Astrocyte of the hippocampus (primary cell): ENCODE measurements at regions not wholly inside any gene's neighbourhood (a gene's known extent, or its start where the extent isn't known, plus 50 kb on each side); places are given as distances from the start of the nearest gene placed in this dataset.

Experiments
- DNase-seq: peaks from one replicate; pipeline ENCODE4 v3.0.0; 2011; ENCODE audit warnings: low read depth, low spot score

GRCh38 chr15:55026381-55026780, 170.4 kb downstream of the RSL24D1 start:
- no peak for DNase-seq

DNA sequence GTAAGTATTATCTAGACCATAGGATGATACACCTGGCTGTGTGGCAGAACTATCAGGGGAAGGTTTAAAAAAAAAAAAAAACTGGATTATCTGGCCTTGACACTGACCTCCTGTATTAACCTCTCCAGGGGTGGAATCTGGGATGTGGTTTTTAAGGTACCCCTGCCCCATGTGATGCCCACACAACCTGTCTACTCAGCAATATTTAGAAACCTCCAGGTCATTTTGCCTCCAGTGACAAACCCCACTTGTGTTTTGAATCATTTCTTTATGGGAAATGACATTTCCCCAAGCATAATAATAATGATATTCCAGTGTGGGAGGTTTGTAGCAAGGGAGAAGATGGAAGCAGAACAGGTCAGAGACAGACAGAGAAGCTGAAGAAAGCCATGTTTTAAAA, 179.1 kb downstream of the RSL24D1 start:
- DNase-seq, result no peak

DNA sequence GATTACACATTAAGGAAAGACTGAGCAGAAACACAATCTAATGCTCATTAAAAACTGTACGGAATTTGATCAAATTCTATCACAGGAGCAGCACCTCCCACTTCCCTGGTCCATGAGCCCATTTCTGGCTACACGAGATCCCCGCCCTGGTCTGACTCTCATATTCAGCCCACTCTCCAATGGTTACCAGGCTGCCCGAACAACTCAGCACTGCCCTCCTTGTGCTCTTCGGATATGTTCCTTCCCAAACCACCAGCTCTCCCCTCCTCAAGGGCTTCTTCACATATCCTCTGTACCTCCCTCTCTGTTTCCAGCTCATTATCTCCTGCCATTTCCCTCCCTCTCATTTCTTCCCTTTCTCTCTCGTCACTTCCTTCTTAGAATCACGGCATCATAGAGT, 180.5 kb downstream of the RSL24D1 start:
- no peak for DNase-seq

GRCh38 chr15:55015093-55015445, 181.7 kb downstream of the RSL24D1 start:
- no peak for DNase-seq

GRCh38 chr15:55014391-55015092, 182.2 kb downstream of the RSL24D1 start:
- no peak for DNase-seq

DNA sequence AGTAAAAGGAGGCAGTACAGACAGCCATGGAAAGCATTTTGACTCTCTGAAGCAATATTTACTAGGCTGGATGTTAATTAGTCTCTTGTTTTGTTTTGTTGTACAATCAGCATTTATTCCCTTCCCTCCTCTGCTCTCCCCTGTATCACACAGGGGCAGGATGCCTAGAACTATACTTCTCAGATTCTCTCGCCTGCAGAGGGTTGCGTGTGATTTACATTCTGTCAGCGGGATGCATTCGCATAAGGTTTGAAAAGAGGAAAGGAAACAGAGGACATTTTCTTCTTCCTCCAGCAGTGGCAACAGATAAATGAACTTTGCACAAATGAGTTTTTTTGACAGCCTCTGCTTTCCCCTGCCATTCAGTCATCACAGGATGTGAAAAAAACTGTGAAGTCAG, 188.3 kb downstream of the RSL24D1 start:
- no peak for DNase-seq

- DNase-seq, result no peak
Measured at GRCh38 chr15:55007561-55007960, 189.2 kb downstream of the RSL24D1 start.

GRCh38 chr15:55005679-55006078, 191.1 kb downstream of the RSL24D1 start:
- DNase-seq, result no peak

- no peak for DNase-seq
Measured at GRCh38 chr15:55003965-55004873, 192.5 kb downstream of the RSL24D1 start.

DNA sequence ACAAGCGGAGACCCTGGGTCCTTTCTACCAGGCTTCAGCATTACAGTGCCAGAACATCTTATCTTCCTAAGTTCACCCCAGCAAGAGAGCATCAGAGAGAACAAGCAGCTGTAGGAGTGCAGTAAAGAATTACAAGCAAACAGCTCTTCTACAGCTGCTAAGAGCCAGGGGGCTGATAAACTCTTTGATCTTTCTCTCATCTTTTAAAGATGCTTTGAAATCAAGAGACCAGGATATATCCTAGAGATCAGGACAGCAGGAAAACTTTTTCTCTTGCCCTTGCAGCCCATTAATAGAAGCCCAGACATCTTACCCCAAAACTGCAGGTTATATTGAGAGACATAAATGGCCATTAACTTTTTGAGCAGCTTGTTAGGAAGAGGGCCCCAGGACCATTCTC, 198.1 kb downstream of the RSL24D1 start:
- DNase-seq, result no peak

GRCh38 chr15:54990793-54991192, 205.9 kb downstream of the RSL24D1 start:
- DNase-seq, result no peak

DNA sequence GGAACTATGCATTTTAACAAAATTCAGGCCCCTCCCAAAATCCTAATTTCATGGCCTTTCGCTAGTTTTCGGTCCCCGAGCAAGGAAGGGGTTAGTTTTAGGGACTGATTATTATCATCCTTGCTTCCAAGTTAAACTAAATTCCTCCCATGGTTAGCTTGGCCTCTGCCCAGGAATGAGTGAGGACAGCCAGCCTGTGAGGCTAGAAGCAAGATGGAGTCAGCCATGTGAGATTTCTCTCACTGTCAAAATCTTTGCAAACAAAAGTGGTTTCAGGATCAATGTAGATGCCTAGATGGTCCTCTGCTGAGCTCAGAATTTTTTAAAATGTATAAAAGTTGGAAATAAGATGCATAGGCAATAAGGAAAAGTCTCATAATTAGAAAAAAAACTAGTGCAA, 208.9 kb downstream of the RSL24D1 start:
- no peak for DNase-seq

GRCh38 chr15:54979964-54980363, 216.8 kb downstream of the RSL24D1 start:
- no peak for DNase-seq

GRCh38 chr15:54962637-54963036, 234.1 kb downstream of the RSL24D1 start:
- no peak for DNase-seq

- DNase-seq, result no peak
Measured at GRCh38 chr15:54960266-54960665, 236.5 kb downstream of the RSL24D1 start.

DNA sequence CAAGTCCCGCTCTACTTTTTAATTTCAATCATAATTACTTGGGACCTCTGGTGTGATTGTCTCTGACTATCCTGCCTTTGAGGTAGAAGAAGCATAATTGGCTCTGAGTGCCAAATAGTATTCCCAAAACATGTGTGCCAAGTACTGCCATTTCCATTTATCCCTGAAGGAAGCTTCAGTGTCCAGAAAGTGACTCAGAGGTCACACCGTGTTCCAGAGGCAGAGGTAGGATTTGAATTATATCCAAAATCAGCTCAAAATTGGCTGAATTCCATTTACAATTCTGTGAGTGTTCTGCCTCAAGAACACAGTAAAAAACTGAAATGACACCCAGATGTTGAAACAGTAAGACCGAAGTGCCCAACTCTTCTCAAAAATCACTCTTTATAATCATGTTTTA, 255.3 kb downstream of the RSL24D1 start:
- DNase-seq, result no peak

- DNase-seq, result no peak
Measured at GRCh38 chr15:54917312-54917711, 279.4 kb downstream of the RSL24D1 start.

DNA sequence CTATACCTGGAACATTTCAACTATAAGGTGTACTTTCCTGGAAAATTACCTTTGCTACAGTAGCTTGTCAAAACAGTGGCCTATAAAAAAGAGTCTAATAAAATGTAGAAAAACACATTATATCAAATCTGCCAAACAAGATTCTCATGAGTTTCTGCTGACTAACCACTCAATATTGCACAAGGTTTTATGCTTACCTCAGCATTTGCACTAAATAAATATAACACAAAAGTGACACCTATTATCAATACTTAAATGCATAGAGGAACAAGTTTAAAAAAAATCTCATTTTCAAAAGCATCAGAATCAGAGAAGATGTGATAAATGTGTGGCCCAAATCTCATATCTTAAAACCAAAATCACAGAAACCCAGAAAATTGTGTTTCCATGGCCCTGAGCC, 281.4 kb downstream of the RSL24D1 start:
- no peak for DNase-seq

DNA sequence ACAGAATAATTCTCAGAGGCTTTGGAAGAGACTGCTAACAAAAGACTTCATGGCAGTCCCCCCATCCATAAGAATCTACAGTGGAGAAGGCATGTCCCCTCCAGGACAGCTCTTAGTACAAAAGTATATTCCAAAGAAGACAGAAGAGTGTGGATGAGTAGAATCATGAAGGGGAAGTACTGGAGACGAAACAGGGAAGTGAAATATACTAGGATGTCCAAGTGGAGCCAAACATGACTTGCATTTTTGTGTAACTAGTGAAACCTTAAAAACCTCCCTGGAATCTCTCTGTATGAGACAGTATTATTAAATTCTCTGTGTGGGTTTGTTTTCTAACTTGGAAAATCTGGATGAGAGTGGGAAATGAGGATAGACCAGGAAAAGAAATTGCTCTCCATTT, 312.4 kb downstream of the RSL24D1 start:
- no peak for DNase-seq

- no peak for DNase-seq
Measured at GRCh38 chr15:54859982-54860381, 336.8 kb downstream of the RSL24D1 start.

DNA sequence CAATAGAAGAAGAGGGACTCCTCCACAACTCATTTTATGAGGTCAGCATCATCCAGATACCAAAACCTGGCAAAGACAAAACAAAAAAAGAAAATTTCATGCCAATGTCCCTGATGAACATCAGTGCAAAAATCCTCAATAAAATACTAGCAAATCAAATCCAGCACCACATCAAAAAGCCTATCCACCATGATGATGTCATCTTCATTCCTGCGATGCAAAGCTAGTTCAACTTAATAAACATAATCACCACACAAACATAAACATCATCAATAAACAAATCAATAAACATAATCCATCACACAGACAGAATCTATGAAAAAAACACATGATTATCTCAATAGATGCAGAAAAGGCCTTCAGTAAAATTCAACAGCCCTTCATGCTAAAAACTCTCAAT, 342.1 kb downstream of the RSL24D1 start:
- no peak for DNase-seq

- no peak for DNase-seq
Measured at GRCh38 chr15:54850101-54850500, 346.6 kb downstream of the RSL24D1 start.

GRCh38 chr15:54843006-54843405, 353.7 kb downstream of the RSL24D1 start:
- no peak for DNase-seq
